Calu3 (cell line): ENCODE measurements at regions not wholly inside any gene's neighbourhood (a gene's known extent, or its start where the extent isn't known, plus 50 kb on each side); places are given as distances from the start of the nearest gene placed in this dataset.

Source experiments
- BruUV-seq: library from RNA; stranded (reverse); fragments of 400-500 nt; replicated peaks from 2 replicates; lab custom pipeline; 2021; lab: Mats Ljungman, UMichigan
- CTCF ChIA-PET: fragments of 300-600 bp; sonication (Branson Sonifier 250); formaldehyde crosslinking; loops from one replicate; lab custom pipeline; 2022; ENCODE audit warnings: antibody characterized with exemption; lab: Charles Lee
- DNase-seq: peaks from one replicate; pipeline ENCODE4 v3.0.0; 2022
- H3K27ac Mint-ChIP-seq: one replicate; pipeline ENCODE4 v1.8.0; 2022; ENCODE audit warnings: mixed read lengths; ENCODE audit not compliant: unreplicated experiment
- H3K27me3 Mint-ChIP-seq: one replicate; pipeline ENCODE4 v1.8.0; 2022; ENCODE audit warnings: mixed read lengths; ENCODE audit not compliant: unreplicated experiment
- H3K36me3 Mint-ChIP-seq: one replicate; pipeline ENCODE4 v1.8.0; 2022; ENCODE audit warnings: mild to moderate bottlenecking, moderate library complexity, mixed read lengths; ENCODE audit not compliant: insufficient read depth, unreplicated experiment
- H3K4me1 Mint-ChIP-seq: one replicate; pipeline ENCODE4 v1.8.0; 2022; ENCODE audit warnings: mild to moderate bottlenecking, low read depth, mixed read lengths; ENCODE audit not compliant: unreplicated experiment
- H3K4me3 Mint-ChIP-seq: one replicate; pipeline ENCODE4 v1.8.0; 2022; ENCODE audit warnings: mild to moderate bottlenecking, low read depth, moderate library complexity, mixed read lengths; ENCODE audit not compliant: unreplicated experiment
- H3K9me3 Mint-ChIP-seq: one replicate; pipeline ENCODE4 v1.8.0; 2022; ENCODE audit warnings: low read depth, mixed read lengths; ENCODE audit not compliant: unreplicated experiment
- CTCF ChIP-seq: fragments of 200-600 bp; IDR thresholded peaks from one replicate; pipeline ENCODE4 v1.8.0; 2022; ENCODE audit warnings: antibody characterized with exemption; ENCODE audit not compliant: unreplicated experiment
- intact Hi-C: fragments of 100-400 bp; cut with micrococcal nuclease; formaldehyde crosslinking; loops from one replicate; pipeline ENCODE4 v1.10.0; 2022; ENCODE audit not compliant: unreplicated experiment

DNA sequence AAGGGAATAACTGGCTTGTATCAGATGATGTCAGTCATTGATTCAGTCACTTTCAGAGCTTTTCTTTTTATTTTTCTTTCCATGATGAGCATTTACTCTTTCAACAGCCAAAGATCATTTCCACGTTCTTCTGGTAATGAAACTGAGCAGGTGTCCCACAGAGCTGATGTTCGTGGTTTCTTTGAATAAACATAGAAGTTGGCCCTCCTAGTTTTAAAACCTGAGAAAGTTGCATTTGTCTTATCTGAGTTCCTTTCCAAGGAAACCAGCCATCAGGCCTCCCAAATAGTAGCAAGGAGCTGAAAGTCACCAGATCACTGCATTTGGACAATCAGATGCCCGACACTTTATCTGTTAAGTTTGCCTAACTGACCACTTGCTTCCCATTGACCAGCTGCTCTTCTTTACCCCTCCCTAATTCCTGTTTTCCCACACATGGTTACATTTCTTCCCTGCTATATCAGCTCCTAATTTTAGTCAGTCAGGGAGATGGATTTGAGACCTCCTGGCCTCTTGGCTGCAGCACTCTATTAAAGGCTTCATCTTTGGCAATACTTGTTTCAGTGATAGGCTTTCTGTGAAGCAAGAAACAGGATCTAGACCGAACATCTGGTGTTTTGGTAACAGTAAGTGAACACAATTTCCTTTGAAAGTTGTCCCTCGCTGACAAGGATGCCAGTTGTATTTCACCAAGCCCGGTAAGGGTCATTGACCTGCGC, 420.8 kb downstream of the CHSY3 start:
- Mint-ChIP-seq H3K4me1 (peaks cover 8% of the 10 kb centered on the region), H3K36me3 (no peaks in the 10 kb centered on the region), H3K4me3 (no peak overlapping the region), H3K27ac (no peak overlapping the region), H3K27me3 (no peaks in the 10 kb centered on the region), H3K9me3 (peaks cover 18% of the 10 kb centered on the region)
- intact Hi-C loops = no loop called here
- no TSS peak for BruUV-seq
- no peak for DNase-seq
- CTCF ChIA-PET = no interaction called here
- no peak for TF ChIP-seq CTCF

- Mint-ChIP-seq H3K4me3 (no peak overlapping the region), H3K27ac (no peak overlapping the region), H3K27me3 (no peaks in the 10 kb centered on the region), H3K4me1 (peaks cover 8% of the 10 kb centered on the region), H3K9me3 (peaks cover 10% of the 10 kb centered on the region), H3K36me3 (no peaks in the 10 kb centered on the region)
- peak; percentile 8 for DNase-seq
- intact Hi-C loops = no loop called here
- no TSS peak for BruUV-seq
- TF ChIP-seq CTCF = no peak
- CTCF ChIA-PET = no interaction called here
Observed at GRCh38 chr5:130323804-130324454, 419.7 kb downstream of the CHSY3 start.

DNA sequence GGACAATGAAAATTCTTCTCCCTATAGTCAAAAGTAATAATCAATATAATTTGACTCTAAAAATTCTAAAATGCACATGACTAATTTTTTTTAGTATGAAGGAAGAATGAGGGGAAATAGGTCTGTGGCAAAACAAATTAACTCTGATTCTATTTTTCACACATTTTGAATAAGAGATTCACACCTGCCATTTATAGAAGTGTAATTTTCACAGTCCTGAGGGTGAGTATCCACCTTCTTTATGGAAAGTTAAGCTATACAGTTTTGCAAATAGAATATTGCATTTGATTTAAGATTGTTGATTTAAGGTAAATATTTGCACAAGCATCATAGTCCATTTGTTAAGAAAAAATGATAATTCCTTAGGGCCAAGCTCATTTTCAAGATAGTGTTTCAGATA, 417.7 kb downstream of the CHSY3 start:
- intact Hi-C loops = no loop called here
- H3K27me3 Mint-ChIP-seq = no peaks in the 10 kb centered on the region

GRCh38 chr5:130316971-130317680, 412.9 kb downstream of the CHSY3 start:
- Mint-ChIP-seq H3K27me3 (no peaks in the 10 kb centered on the region), H3K4me3 (no peak overlapping the region), H3K36me3 (no peaks in the 10 kb centered on the region), H3K27ac (no peak overlapping the region), H3K9me3 (peaks cover 12% of the 10 kb centered on the region), H3K4me1 (no peaks in the 10 kb centered on the region)
- CTCF ChIA-PET = no interaction called here
- intact Hi-C loops = no loop called here
- no peak for DNase-seq
- TF ChIP-seq CTCF = no peak
- BruUV-seq = no TSS peak

More for the DNA sequence above, 417.7 kb downstream of the CHSY3 start:
- peaks cover 8% of the 10 kb centered on the region for H3K4me1 Mint-ChIP-seq
- TF ChIP-seq CTCF = no peak
- no peaks in the 10 kb centered on the region for H3K36me3 Mint-ChIP-seq
- DNase-seq = no peak
- CTCF ChIA-PET = no interaction called here
- no peak overlapping the region for H3K27ac Mint-ChIP-seq
- BruUV-seq = no TSS peak
- H3K9me3 Mint-ChIP-seq = peaks cover 7% of the 10 kb centered on the region
- H3K4me3 Mint-ChIP-seq = no peak overlapping the region
